HCT116 (cell line): ENCODE measurements at regions not wholly inside any gene's neighbourhood (a gene's known extent, or its start where the extent isn't known, plus 50 kb on each side); places are given as distances from the start of the nearest gene placed in this dataset.

ENCODE experiments used
- ATAC-seq: fragments of 200-7000 bp; cut with Tn5 transposase; 2 replicates; pipeline ENCODE4 v1.9.1; 2020; ENCODE audit warnings: mild to moderate bottlenecking, moderate library complexity
- BruUV-seq: library from RNA; stranded (reverse); fragments of 400-500 nt; replicated peaks from 2 replicates; lab custom pipeline; 2021; lab: Mats Ljungman, UMichigan
- CTCF ChIA-PET: fragments of 300-600 bp; sonication (Branson Sonifier 250); formaldehyde crosslinking; loops from one replicate; lab custom pipeline; 2021; ENCODE audit warnings: antibody characterized with exemption; lab: Charles Lee
- POLR2A ChIA-PET: fragments of 300-600, 350-600 bp; sonication (Branson Sonifier 250); formaldehyde crosslinking; loops from one replicate; lab custom pipeline; 2021; ENCODE audit warnings: antibody characterized with exemption; lab: Charles Lee
- RAD21 ChIA-PET, 2 experiments: fragments of 300-600 bp; sonication (Branson Sonifier 250); formaldehyde crosslinking; loops; one replicate each; lab custom pipeline; 2023; ENCODE audit warnings: low total read pairs in 2 of 2; ENCODE audit not compliant: uncharacterized antibody in 2 of 2, unreplicated experiment in 2 of 2, low non-redundant PET in 1 of 2; lab: Charles Lee
- DNase-seq: peaks from one replicate; pipeline ENCODE4 v3.0.0-alpha.2; 2010; ENCODE audit warnings: low read depth, low spot score
- H2AFZ ChIP-seq: fragments of 200-600 bp; shearing (Covaris generic), sonication (generic); 2 replicates; pipeline ENCODE4 v1.6.1; 2017; ENCODE audit warnings: low read depth, mixed run types, mixed read lengths, antibody characterized with exemption, low read length; ENCODE audit not compliant: poor library complexity, severe bottlenecking
- H3K27ac ChIP-seq: 2 replicates; pipeline ENCODE4 v1.5.1; 2012; ENCODE audit warnings: low read depth, low read length
- H3K27me3 ChIP-seq: fragments of 200-600 bp; sonication (generic); 2 replicates; pipeline ENCODE4 v1.6.1; 2016; ENCODE audit warnings: mixed run types, low read length, mixed read lengths; ENCODE audit not compliant: insufficient read depth
- H3K36me3 ChIP-seq, 2 experiments: fragments of 200-500 bp in 1 of 2; fragments of 200-600 bp in 1 of 2; sonication (Bioruptor generic) in 1 of 2; sonication (generic) in 1 of 2; 2 replicates each; pipeline versions ENCODE4 v1.5.1 to v1.6.1; 2014 to 2016; ENCODE audit warnings: low read length in 2 of 2, inconsistent platforms in 1 of 2, mixed read lengths in 1 of 2, mixed run types in 1 of 2; ENCODE audit not compliant: insufficient read depth in 2 of 2, control insufficient read depth in 1 of 2
- H3K4me1 ChIP-seq, 2 experiments: fragments of 200-600 bp in 1 of 2; sonication (generic) in 1 of 2; 2 replicates each; pipeline versions ENCODE4 v1.5.1 to v1.6.1; 2012 to 2017; ENCODE audit warnings: low read length in 2 of 2, inconsistent platforms in 1 of 2, mild to moderate bottlenecking in 1 of 2, mixed read lengths in 1 of 2, mixed run types in 1 of 2, moderate library complexity in 1 of 2; ENCODE audit not compliant: insufficient read depth in 2 of 2, control insufficient read depth in 1 of 2
- H3K4me2 ChIP-seq: fragments of 200-600 bp; sonication (generic); 2 replicates; pipeline ENCODE4 v1.6.1; 2017; ENCODE audit warnings: mixed run types, low read length, mixed read lengths
- H3K4me3 ChIP-seq, 2 experiments: fragments of 200-600 bp in 1 of 2; sonication (generic) in 1 of 2; replicated peaks in 1 of 2; 2 replicates each; pipeline ENCODE4 v1.5.1; 2011 to 2016; ENCODE audit warnings: low read length in 2 of 2, control low read depth in 1 of 2, low read depth in 1 of 2, mild to moderate bottlenecking in 1 of 2, mixed read lengths in 1 of 2, mixed run types in 1 of 2
- H3K79me2 ChIP-seq: fragments of 200-600 bp; sonication (generic); 2 replicates; pipeline ENCODE4 v1.6.1; 2017; ENCODE audit warnings: mild to moderate bottlenecking, mixed run types, low read length, moderate library complexity, mixed read lengths; ENCODE audit not compliant: insufficient read depth
- H3K9ac ChIP-seq: fragments of 200-600 bp; sonication (generic); 2 replicates; pipeline ENCODE4 v1.6.1; 2016; ENCODE audit warnings: low read length, mixed read lengths
- H3K9me2 ChIP-seq: fragments of 200-600 bp; sonication (generic), shearing (Covaris generic); 2 replicates; pipeline ENCODE4 v1.6.1; 2017; ENCODE audit warnings: mixed run types, mild to moderate bottlenecking, moderate library complexity; ENCODE audit not compliant: insufficient read depth
- H3K9me3 ChIP-seq, 2 experiments: fragments of 200-500 bp in 1 of 2; fragments of 200-600 bp in 1 of 2; sonication (Bioruptor generic) in 1 of 2; sonication (generic) in 1 of 2; 2 replicates each; pipeline ENCODE4 v1.6.1; 2014 to 2017; ENCODE audit warnings: low read length in 2 of 2, mixed read lengths in 2 of 2, inconsistent platforms in 1 of 2, low read depth in 1 of 2, mild to moderate bottlenecking in 1 of 2, mixed run types in 1 of 2, moderate library complexity in 1 of 2; ENCODE audit not compliant: control insufficient read depth in 1 of 2, insufficient read depth in 1 of 2
- H4K20me1 ChIP-seq: fragments of 200-600 bp; sonication (generic), shearing (Covaris generic); 2 replicates; pipeline ENCODE4 v1.6.1; 2017; ENCODE audit warnings: mixed run types, mild to moderate bottlenecking, moderate library complexity; ENCODE audit not compliant: insufficient read depth
- CEBPB ChIP-seq: IDR thresholded peaks from 2 replicates; pipeline ENCODE4 v1.6.1; 2012; ENCODE audit warnings: low read depth
- EGR1 ChIP-seq: IDR thresholded peaks from 2 replicates; pipeline ENCODE4 v1.6.1; 2012; ENCODE audit warnings: low read depth
- EZH2phosphoT487 ChIP-seq: fragments of 200-600 bp; IDR thresholded peaks from 2 replicates; pipeline ENCODE4 v1.6.1; 2018; ENCODE audit warnings: antibody characterized with exemption, borderline replicate concordance
- FOSL1 ChIP-seq: IDR thresholded peaks from 2 replicates; pipeline ENCODE4 v1.6.1; 2012; ENCODE audit warnings: low read depth
- SP1 ChIP-seq: IDR thresholded peaks from 2 replicates; pipeline ENCODE4 v1.6.1; 2012; ENCODE audit warnings: low read depth
- SRF ChIP-seq: IDR thresholded peaks from 2 replicates; pipeline ENCODE4 v1.6.1; 2012; ENCODE audit warnings: low read depth
- ZNF274 ChIP-seq: fragments of 200-500 bp; sonication (Bioruptor generic); IDR thresholded peaks from 2 replicates; pipeline ENCODE4 v1.6.1; 2014; ENCODE audit warnings: mild to moderate bottlenecking, low read depth, low read length, inconsistent platforms
- intact Hi-C: fragments of 100-400 bp; cut with micrococcal nuclease; formaldehyde crosslinking; loops from 2 replicates; pipeline ENCODE4 v1.10.0; 2022
- TF ChIP-seq, protein P1 (sequence below): IDR thresholded peaks from 2 replicates; pipeline ENCODE4 v1.6.1; 2012
- TF ChIP-seq, protein P2 (sequence below): IDR thresholded peaks from 2 replicates; pipeline ENCODE4 v1.6.1; 2012
- TF ChIP-seq, protein P3 (sequence below): IDR thresholded peaks from 2 replicates; pipeline ENCODE4 v1.6.1; 2012; ENCODE audit warnings: low read depth

DNA sequence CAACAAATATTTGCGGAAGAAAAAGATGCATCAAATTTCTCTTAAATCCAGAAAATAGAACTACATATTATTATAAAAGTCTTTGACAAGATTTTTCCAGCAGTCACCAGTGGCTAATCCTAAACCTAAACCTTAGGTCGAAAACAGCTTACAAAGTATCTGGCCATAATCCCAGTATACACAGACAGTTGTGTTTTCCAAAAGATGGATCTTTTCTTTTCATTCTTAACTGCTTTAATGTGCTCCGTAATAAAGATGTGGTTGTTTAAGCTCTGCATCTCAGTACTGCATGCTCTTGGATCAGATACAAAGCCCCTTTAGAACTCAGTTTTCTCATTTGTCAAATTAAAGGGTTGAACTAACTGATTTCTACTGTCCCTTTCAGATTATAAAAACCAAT is 247.8 kb downstream of the TXNL1 start:
- Histone ChIP-seq H4K20me1 (no peaks in the 10 kb centered on the region), H3K4me1 (no peaks in the 10 kb centered on the region), H3K79me2 (no peaks in the 10 kb centered on the region), H3K9ac (no peak overlapping the region), H2AFZ (no peak overlapping the region), H3K27me3 (no peaks in the 10 kb centered on the region), H3K36me3 (no peaks in the 10 kb centered on the region), H3K9me2 (no peaks in the 10 kb centered on the region), H3K4me2 (no peak overlapping the region), H3K9me3 (no peaks in the 10 kb centered on the region; a peak in 1 of 4 replicates), H3K27ac (no peak overlapping the region), H3K4me3 (no peak overlapping the region)
- TF ChIP-seq CEBPB: no peak
- TF ChIP-seq, protein P1, sequence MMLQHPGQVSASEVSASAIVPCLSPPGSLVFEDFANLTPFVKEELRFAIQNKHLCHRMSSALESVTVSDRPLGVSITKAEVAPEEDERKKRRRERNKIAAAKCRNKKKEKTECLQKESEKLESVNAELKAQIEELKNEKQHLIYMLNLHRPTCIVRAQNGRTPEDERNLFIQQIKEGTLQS: no peak
- no peak for TF ChIP-seq EGR1
- no peak for TF ChIP-seq SP1
- TF ChIP-seq EZH2phosphoT487: no peak
- no peak for TF ChIP-seq ZNF274
- TF ChIP-seq FOSL1: no peak
- TF ChIP-seq, protein P2, sequence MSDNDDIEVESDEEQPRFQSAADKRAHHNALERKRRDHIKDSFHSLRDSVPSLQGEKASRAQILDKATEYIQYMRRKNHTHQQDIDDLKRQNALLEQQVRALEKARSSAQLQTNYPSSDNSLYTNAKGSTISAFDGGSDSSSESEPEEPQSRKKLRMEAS: no peak
- TF ChIP-seq, protein P3, sequence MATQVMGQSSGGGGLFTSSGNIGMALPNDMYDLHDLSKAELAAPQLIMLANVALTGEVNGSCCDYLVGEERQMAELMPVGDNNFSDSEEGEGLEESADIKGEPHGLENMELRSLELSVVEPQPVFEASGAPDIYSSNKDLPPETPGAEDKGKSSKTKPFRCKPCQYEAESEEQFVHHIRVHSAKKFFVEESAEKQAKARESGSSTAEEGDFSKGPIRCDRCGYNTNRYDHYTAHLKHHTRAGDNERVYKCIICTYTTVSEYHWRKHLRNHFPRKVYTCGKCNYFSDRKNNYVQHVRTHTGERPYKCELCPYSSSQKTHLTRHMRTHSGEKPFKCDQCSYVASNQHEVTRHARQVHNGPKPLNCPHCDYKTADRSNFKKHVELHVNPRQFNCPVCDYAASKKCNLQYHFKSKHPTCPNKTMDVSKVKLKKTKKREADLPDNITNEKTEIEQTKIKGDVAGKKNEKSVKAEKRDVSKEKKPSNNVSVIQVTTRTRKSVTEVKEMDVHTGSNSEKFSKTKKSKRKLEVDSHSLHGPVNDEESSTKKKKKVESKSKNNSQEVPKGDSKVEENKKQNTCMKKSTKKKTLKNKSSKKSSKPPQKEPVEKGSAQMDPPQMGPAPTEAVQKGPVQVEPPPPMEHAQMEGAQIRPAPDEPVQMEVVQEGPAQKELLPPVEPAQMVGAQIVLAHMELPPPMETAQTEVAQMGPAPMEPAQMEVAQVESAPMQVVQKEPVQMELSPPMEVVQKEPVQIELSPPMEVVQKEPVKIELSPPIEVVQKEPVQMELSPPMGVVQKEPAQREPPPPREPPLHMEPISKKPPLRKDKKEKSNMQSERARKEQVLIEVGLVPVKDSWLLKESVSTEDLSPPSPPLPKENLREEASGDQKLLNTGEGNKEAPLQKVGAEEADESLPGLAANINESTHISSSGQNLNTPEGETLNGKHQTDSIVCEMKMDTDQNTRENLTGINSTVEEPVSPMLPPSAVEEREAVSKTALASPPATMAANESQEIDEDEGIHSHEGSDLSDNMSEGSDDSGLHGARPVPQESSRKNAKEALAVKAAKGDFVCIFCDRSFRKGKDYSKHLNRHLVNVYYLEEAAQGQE: no peak
- no peak for TF ChIP-seq SRF
- POLR2A ChIA-PET: no interaction called here
- RAD21 ChIA-PET: no interaction called here
- no peak for DNase-seq
- CTCF ChIA-PET: no interaction called here
- no TSS peak for BruUV-seq
- ATAC-seq: no peak
- intact Hi-C loops: no loop called here
